Fibroblast of skin of left quadriceps (primary cell): ENCODE measurements at regions not wholly inside any gene's neighbourhood (a gene's known extent, or its start where the extent isn't known, plus 50 kb on each side); places are given as distances from the start of the nearest gene placed in this dataset.
A peak's percentile ranks its signal among the peaks of the same experiment; 100 is the strongest.

Experiments used
- DNase-seq, 2 experiments: peaks; one replicate each; pipeline ENCODE4 v3.0.0-alpha.2; 2013; ENCODE audit warnings: low read depth in 2 of 2

DNA sequence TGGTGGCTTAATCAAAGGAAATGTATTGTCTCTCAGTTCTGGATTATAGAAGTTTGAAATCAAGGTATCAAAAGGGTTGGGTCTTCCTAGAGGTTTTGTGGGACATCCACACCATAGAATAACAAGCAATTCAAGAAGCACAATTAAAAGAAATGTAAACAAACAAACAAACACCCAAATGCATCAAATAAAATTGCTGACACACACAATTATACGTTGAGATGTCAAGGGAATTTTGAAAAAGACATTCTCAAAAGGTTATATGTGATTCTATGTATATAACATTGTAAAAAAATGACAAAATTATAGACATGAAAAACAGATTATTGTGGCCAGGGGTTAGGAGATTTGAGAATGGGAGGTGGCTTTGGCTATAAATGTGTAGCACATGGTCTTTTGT is 250.7 kb upstream of the AGA start:
- DNase-seq, result no peak

GRCh38 chr4:177696438-177696966 is 254.3 kb upstream of the AGA start:
- DNase-seq, result no peak

DNA sequence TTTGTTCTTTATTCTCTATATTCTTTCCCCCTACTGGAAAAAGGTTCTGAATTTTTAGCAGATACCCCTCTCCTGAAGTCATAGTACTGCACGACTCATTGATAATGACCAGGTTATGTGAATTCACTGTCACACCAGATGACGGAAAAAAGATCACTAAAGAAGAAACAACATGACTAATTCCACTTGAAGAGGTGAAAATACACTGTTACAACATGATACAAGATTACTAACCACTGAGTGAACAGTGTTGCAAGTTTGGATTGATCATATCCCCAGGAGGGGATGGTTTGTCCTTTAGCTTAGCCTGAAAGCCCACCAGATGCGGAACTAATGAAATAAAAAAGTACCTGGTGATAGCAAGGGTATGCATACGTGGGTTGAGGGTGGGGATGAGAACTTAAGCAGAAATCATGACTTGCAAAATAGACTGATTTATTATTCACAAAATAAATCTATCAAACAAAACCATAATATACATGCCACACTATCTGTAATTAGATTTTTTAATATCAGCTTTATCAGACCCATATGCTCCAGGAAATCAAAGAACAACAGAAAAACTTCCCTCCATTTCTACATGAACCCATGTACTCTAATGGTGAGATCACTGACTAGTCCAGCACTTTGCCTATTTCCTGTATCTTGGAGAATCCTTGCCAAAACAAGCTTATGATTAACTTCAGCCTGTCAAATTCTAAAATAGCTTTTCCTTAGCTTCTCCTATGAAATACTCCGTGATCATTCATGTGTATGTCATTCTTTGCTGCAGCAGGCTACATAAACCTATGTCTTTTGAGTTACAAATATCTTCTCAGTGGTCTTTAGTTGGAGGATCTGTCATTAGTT is 257.4 kb upstream of the AGA start:
- peak; percentile 40 to 42 for DNase-seq

DNA sequence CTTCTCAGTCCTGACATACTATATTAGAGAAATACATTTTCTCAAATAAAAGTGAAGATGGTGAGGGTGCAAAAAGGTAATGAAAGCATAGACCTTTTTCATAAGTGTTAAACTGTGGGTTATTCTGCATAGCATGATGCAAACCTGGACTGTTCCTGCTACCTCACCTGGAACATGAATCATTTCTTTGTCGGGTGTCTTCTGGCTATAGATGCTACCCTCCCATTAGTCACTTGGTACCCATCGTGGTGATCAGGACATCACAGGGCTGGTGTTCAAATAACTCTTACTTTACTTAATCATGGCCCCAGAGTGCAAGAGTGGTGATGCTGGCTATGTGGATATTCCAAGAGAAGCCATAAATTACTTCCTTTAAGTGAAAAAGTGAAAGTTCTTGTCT is 264.7 kb upstream of the AGA start:
- DNase-seq, result no peak

DNA sequence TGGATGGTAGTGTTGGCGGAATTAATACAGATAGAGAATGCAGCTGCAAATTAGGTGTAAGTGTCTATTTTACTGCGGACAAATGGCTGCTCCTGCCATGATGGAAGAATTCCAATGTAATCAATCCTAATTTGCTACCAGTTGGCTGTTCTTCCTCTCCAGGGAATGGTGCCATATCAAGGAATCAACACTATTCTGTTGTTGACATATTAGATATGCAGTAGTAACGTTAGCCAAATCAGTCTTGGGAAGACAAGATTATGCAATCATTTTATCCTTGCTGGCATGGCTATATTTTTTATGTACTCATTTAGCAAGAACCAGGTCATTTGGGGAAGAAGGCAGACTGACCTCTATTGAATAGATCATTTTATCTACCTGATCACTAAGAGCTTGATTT is 271.2 kb upstream of the AGA start:
- no peak for DNase-seq

- no peak for DNase-seq
Measured at GRCh38 chr4:177717407-177717806, 275.2 kb upstream of the AGA start.

- DNase-seq, result no peak
Measured at GRCh38 chr4:177718514-177718913, 276.3 kb upstream of the AGA start.

DNA sequence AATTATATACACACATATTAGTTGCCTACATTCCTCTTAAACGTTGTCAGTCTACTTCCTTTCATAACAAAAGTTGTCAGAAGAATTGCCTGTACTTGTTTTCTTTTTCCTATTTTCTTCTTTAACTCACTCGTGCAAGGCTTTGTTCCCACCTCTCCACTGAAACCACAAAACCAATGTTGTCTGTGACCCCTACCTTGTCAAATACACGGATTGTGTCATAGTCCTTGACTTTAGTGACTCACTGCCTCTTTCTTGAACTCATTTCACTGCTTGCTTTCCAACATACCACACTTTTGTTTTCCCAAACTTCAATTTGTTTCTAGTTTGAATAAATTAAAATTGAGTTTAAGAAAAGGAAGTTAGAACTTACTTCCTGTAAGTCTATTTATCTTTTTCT is 283.9 kb upstream of the AGA start:
- no peak for DNase-seq

GRCh38 chr4:177728361-177729152 is 286.3 kb upstream of the AGA start:
- no peak for DNase-seq

DNA sequence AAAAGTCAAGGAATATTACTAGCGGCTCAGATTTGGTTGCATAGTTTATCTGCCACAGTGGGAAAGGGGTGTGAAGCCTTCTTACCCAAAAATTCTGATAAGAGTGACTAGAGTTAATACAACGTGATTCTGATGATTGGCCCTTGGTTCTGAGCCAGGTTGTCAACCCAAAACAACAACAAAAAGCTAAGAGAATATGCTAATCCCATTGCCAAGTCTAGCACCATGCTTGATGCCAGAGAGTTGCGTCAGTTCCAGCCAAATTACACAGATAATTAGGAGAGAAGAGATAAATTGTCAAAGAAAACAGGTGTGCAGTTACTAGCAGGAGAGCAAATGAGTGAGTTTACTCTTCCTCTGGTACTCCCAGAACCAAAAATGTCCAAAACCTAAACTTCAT is 287.4 kb upstream of the AGA start:
- no peak for DNase-seq

GRCh38 chr4:177737387-177737940 is 295.2 kb upstream of the AGA start:
- peak; percentile 12 to 14 for DNase-seq

- no peak for DNase-seq
Measured at GRCh38 chr4:177740563-177740962, 298.3 kb upstream of the AGA start.

DNA sequence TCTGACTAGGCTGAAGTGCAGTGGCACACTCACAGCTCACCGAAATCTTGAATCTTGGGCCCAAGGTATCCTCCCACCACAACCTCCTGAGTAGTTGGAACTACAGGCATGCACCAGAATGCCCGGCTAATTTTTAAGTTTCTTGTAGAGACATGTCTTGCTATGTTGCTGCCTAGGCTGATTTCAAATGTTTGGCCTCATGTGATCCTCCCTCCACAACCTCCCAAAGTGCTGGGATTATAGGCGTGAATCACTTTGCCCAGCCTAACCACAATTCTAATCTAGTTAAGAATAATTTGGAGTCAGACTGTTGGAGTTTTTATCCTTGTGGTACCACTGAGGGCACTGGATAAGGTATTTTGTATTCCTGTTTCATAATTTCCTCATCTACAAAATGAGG is 317.5 kb upstream of the AGA start:
- no peak for DNase-seq

DNA sequence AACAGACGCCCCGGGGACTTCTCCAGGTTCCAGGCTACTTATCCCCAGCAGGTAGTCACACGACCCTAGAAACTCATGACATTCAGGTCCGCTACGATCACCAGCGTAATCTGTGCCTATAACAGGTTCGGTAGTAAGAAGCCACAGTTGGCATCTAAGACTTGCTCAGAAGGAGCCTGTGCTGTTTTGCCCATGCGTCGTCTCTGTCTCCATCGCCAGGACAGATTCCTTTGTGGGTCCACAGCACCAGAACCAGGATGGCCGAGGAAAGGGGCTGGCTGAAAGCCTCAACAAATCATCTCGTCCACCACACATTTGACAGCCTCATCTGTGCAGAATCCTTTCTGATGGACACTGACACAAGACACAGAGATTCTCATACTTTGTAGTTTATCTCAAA is 319.5 kb upstream of the AGA start:
- DNase-seq, result no peak

- DNase-seq, result no peak
Measured at GRCh38 chr4:177769155-177769554, 326.9 kb upstream of the AGA start.

DNA sequence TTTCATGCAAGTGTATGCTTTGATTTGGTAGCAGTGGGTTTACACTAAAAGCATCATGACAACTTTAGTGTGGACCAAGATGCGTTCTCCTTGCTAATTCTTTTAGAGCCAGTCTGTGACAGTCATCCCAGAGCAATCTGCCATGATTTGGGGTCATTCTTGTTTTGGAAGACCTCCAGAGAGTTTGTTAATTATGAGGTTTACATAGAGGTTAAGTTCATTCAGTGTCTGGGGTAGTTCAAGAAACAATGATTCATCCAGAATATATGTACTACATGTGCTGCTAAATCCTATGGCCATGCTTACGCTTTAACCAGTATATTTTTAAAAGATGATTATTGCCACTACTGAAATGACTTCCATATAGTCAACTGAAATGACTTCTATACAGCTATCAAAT is 328.5 kb upstream of the AGA start:
- peak; percentile 20 to 26 for DNase-seq

- DNase-seq, result no peak
Measured at GRCh38 chr4:177771645-177772044, 329.4 kb upstream of the AGA start.

GRCh38 chr4:177778623-177779022 is 336.4 kb upstream of the AGA start:
- no peak for DNase-seq

- DNase-seq, result no peak
Measured at GRCh38 chr4:177785000-177785399, 342.8 kb upstream of the AGA start.

- DNase-seq, result no peak
Measured at GRCh38 chr4:177789610-177790009, 347.4 kb upstream of the AGA start.

GRCh38 chr4:177791188-177791587 is 349.0 kb upstream of the AGA start:
- no peak for DNase-seq

- DNase-seq, result no peak
Measured at GRCh38 chr4:177796841-177797240, 354.6 kb upstream of the AGA start.

DNA sequence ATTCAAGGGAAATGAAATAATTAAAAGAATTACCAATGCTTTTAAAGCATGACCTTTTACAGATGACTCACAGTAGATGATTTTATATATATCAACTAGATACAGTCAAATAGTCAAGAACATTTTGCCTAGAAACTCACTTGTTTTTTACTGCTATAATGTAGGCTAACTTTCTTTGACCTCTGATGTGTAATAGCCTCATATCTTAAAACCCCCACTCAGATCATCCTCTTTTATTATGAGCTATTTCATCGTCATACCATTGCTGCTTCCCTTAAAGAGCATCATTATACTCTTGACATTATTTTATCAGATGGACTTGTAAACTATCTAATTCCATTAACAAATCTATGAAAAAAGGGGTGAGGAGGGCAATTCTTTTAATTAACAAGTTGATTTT is 355.9 kb upstream of the AGA start:
- no peak for DNase-seq
